Lower lobe of right lung (tissue), 2 donors: ENCODE measurements at regions not wholly inside any gene's neighbourhood (a gene's known extent, or its start where the extent isn't known, plus 50 kb on each side); places are given as distances from the start of the nearest gene placed in this dataset.
A peak's percentile ranks its signal among the peaks of the same experiment; 100 is the strongest.
"Not testable (repeated sequence)": the region's sequence is repeated elsewhere in the genome, so short reads cannot be mapped to it uniquely, and the experiment has no call there.

ENCODE experiments used
- ATAC-seq, 2 donors: fragments of 200-7000 bp; cut with Tn5 transposase; one replicate each; pipeline ENCODE4 v1.9.1; 2020 to 2022; ENCODE audit warnings: mild to moderate bottlenecking in 2 of 2, moderate library complexity in 2 of 2
- DNase-seq: peaks from one replicate; pipeline ENCODE4 v3.0.0-alpha.2; 2020
- H3K27ac ChIP-seq: fragments of 200-600 bp; one replicate; pipeline ENCODE4 v1.8.0; 2022
- H3K27me3 ChIP-seq: fragments of 200-600 bp; one replicate; pipeline ENCODE4 v1.8.0; 2022; ENCODE audit warnings: low read depth
- H3K36me3 ChIP-seq: fragments of 200-600 bp; one replicate; pipeline ENCODE4 v1.8.0; 2022; ENCODE audit warnings: mild to moderate bottlenecking
- H3K4me1 ChIP-seq: fragments of 200-600 bp; one replicate; pipeline ENCODE4 v1.8.0; 2022
- H3K4me3 ChIP-seq: fragments of 200-600 bp; one replicate; pipeline ENCODE4 v1.8.0; 2022; ENCODE audit warnings: mild to moderate bottlenecking
- H3K9me3 ChIP-seq: fragments of 200-600 bp; one replicate; pipeline ENCODE4 v1.8.0; 2022
- intact Hi-C: fragments of 100-400 bp; cut with DNase I; formaldehyde crosslinking; loops from one replicate; pipeline ENCODE4 v1.11.0; 2022
- TF ChIP-seq, protein P1 (sequence below): fragments of 200-600 bp; IDR thresholded peaks from one replicate; pipeline ENCODE4 v1.8.0; 2022; ENCODE audit warnings: antibody characterized with exemption, mild to moderate bottlenecking
- donor health status: DM: no; HTN: yes; CAD: no; lungs with severe emphysema.

DNA sequence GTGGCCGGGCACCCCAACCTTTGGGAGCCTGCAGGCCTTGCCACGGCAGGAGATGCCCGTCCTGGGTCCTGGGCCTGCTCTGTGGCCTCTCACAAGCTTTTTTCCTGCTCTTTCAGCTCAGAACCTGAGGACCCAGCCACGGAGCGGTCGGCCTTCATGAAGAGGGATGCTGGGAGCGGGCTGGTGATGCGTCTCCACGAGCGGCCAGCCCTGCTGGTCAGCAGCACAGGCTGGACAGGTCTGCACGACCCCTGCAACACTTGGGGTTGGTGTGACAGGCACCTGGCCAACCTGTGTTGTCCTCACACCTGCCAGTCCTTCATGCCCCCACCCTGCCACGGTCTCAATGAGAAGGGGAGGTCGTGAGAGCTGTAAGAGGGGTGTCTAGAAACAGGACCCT is 170.0 kb downstream of the ADRA2C start:
- Histone ChIP-seq H3K27ac (no peak overlapping the region), H3K36me3 (no peaks in the 10 kb centered on the region), H3K27me3 (no peaks in the 10 kb centered on the region), H3K4me1 (no peaks in the 10 kb centered on the region), H3K9me3 (no peaks in the 10 kb centered on the region), H3K4me3 (no peak overlapping the region)
- intact Hi-C loops: no loop called here
- DNase-seq (no peak), ATAC-seq (no peak)
- TF ChIP-seq, protein P1, sequence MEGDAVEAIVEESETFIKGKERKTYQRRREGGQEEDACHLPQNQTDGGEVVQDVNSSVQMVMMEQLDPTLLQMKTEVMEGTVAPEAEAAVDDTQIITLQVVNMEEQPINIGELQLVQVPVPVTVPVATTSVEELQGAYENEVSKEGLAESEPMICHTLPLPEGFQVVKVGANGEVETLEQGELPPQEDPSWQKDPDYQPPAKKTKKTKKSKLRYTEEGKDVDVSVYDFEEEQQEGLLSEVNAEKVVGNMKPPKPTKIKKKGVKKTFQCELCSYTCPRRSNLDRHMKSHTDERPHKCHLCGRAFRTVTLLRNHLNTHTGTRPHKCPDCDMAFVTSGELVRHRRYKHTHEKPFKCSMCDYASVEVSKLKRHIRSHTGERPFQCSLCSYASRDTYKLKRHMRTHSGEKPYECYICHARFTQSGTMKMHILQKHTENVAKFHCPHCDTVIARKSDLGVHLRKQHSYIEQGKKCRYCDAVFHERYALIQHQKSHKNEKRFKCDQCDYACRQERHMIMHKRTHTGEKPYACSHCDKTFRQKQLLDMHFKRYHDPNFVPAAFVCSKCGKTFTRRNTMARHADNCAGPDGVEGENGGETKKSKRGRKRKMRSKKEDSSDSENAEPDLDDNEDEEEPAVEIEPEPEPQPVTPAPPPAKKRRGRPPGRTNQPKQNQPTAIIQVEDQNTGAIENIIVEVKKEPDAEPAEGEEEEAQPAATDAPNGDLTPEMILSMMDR: no peak

DNA sequence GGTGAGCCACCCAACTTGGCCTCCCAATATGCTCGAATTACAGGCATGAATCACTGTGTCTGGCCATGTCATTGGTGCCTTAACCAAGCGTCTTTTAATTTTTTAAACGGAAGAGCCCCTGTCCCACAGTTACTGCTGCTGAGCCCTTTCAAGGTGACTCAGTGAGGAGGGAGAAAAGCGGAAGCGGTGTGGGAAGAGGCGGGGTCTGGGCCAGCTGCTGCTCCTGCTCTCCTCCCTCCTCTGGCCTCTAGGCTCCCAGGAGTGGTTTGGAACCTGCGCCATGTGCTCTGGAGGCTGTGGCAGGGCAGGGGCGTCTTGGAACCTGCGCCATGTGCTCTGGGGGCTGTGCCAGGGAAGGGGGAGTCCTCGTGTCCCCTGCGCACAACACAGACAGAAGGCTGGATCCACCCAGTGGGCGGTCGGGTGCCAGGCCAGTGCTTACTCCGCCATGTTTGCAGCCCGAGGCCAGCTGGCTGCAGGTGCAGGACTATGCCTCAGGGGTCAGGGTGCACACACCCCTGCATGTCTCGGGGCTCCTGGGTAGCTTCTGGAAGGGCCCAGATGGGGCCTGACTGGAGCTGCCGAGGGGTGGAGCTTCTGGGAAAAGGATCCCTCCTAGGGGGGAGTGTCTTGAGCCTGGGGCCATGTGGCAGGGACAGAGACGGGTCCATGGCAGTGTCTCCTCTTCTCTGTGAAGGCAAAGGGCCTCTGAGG is 171.8 kb downstream of the ADRA2C start:
- H3K4me3 ChIP-seq, ATAC-seq, H3K27me3 ChIP-seq, intact Hi-C loops, H3K27ac ChIP-seq, DNase-seq, H3K9me3 ChIP-seq, H3K36me3 ChIP-seq, H3K4me1 ChIP-seq: not testable (repeated sequence)

DNA sequence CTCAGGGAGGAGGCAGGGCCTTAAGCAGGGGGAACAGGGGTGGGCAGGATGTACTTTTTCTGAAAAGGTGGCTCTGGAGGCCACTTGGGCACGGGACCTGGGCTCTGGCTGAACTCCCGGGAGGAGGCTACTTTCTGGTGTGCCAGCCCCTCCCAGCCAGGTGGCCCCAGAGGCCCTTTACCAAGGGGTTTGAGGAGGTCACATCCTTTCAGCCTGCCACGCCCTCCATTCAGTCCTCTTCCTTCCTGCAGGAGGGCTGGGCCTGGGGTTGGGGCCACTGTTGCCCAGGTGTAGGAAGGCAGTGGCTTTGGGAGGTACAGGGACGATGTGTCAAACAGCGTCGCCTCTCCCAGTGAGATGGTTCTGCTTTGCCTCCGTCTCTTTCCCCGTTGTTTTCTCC is 172.5 kb downstream of the ADRA2C start:
- H3K27me3 ChIP-seq, H3K4me3 ChIP-seq, H3K4me1 ChIP-seq, H3K27ac ChIP-seq, ATAC-seq, DNase-seq, H3K9me3 ChIP-seq, H3K36me3 ChIP-seq, intact Hi-C loops: not testable (repeated sequence)

DNA sequence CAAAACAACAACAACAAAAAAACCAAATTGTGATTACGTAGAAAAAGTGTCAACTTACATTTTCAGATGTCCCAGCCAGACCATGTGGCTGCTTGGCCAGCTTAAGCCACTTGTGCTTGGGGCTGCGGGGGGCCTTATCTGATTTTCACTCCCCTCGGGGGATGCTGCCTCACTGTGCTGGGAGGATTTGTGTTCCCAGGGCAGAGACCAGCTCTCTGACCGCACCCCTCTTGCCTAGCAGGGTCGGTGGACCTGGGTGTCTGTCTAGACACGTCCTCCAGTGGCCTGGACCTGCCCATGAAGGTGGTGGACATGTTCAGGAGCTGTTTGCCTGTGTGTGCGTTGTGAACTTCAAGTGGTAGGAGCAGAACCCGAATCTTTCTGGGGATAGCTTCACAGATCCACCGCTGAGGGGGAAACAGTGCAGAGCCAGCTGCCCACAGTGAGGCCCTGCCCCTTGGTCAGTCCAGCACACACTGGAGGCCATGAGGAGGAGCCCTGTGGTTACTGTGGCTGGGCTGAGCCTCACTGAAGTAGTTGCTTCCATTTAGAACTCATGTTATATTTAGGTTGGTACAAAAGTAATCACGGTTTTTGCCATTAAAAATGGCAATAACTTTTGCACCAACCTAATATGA is 173.9 kb downstream of the ADRA2C start:
- intact Hi-C loops, ATAC-seq: not testable (repeated sequence)

DNA sequence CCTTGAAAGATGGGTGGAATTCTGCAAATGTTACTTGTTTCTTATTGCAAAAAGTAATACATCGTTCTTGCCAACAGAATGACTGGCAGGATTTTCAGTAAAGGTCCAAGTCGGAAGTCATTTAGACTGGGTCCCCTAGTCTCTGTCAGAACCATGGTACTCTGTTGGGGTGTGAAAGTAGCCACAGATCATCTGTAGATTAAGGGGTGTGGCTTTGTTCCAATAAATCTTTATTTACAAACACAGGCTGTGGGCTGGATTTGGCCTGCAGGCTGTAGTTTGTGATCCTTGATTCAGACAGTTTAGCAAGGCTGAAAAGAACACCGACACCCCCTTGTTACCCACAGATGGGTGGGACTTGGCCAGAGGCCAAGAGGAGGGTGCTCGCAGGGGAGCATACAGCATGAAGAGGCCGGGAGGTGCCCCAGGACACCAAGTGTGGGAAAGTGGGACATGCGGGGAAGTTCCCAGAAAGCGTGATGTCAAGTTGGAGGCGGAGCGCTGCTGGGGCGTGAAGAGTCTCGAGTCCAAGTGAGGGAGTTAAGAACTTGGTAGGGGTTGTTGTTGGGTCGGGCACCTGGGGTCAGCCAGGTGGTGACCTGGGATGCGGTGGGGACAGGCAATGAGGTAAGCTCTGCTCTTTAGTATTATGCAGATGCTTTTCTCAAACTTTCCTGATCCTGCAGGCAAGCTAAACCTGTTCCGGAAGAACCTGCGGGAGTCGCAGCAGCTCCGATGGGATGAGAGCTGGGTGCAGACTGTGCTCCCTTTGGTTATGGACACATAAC is 175.7 kb downstream of the ADRA2C start:
- ATAC-seq, DNase-seq, H3K27me3 ChIP-seq, H3K9me3 ChIP-seq, intact Hi-C loops, H3K4me3 ChIP-seq, H3K4me1 ChIP-seq, H3K36me3 ChIP-seq, H3K27ac ChIP-seq: not testable (repeated sequence)

More for the DNA sequence above, 173.9 kb downstream of the ADRA2C start:
- H3K4me3 ChIP-seq, H3K9me3 ChIP-seq, DNase-seq, H3K27me3 ChIP-seq, H3K27ac ChIP-seq, H3K36me3 ChIP-seq, H3K4me1 ChIP-seq: not testable (repeated sequence)

DNA sequence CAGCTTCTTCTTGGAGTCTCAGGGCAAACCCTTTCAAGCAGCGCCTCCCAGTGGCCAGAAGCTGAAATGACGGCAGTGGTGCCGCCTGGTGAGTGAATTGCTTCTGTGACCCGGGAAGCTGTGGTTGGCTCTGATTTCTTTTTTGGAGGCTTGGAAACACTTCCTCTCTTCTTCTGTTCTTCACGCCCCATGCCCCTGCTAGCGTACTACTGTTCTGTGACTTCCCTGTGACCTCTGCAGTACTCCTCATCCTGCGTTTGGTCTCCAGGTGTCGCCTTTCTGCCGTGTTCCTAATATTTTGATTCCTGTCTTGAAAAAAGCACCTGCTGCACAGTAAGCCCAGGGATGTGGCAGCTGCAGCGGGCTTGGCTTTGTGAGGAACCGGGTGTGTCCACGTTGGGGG is 176.4 kb downstream of the ADRA2C start:
- not testable (repeated sequence) for H3K9me3 ChIP-seq

DNA sequence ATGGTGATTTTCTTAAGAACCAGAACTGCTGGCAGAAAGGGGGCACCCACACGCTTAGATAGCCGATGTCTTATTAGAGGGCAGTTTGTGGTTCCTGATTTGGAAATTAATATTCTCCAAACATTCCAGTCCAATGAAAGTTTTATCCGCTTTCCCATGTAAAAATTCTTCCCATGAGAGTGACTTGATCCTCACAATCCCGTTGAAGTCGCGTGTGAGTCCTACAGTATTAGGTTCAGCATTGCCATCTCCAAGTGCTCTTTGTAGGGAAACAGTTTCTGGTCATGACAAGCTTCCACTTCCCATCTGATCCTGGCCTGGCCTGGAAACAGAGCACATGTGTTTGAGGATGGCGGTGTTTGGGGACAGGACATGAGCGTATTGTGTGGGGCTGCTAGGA is 176.9 kb downstream of the ADRA2C start:
- H3K4me3 ChIP-seq, H3K9me3 ChIP-seq, intact Hi-C loops, H3K4me1 ChIP-seq, DNase-seq, H3K27me3 ChIP-seq, H3K36me3 ChIP-seq, ATAC-seq, H3K27ac ChIP-seq: not testable (repeated sequence)

More for the DNA sequence above, 176.4 kb downstream of the ADRA2C start:
- peak; percentile 63 for DNase-seq
- TF ChIP-seq, protein P1: peak; percentile 66
- H3K36me3 ChIP-seq, H3K27me3 ChIP-seq, intact Hi-C loops, ATAC-seq, H3K4me3 ChIP-seq, H3K4me1 ChIP-seq, H3K27ac ChIP-seq: not testable (repeated sequence)
